ENCODE measurements at regions not wholly inside any gene's neighbourhood (a gene's known extent, or its start where the extent isn't known, plus 50 kb on each side); places are given as distances from the start of the nearest gene placed in this dataset.

GRCh38 chr6:108744244-108744972 lies 103.8 kb upstream of the ARMC2 start:
- ChIA-PET CTCF (no interaction called here), POLR2A (no interaction called here)
- no peaks in the 10 kb centered on the region for H3K9me3 Mint-ChIP-seq
- no peak for TF ChIP-seq CTCF (IDR thresholded peaks at IDR 0.05)
- intact Hi-C loops (cut with micrococcal nuclease), result no loop called here
- no peaks in the 10 kb centered on the region for H3K36me3 Mint-ChIP-seq (ENCODE audit: low read depth)
- ATAC-seq (ENCODE audit: low read depth) (no peak), DNase-seq (no peak)
- H3K4me1 Mint-ChIP-seq, result no peaks in the 10 kb centered on the region
- no peak overlapping the region for H3K4me3 Mint-ChIP-seq
- no peak overlapping the region for H3K27ac Mint-ChIP-seq
- H3K27me3 Mint-ChIP-seq, result peaks cover 36% of the 10 kb centered on the region

GRCh38 chr6:108744996-108745395 lies 103.2 kb upstream of the ARMC2 start:
- Mint-ChIP-seq H3K36me3 (ENCODE audit: low read depth) (no peaks in the 10 kb centered on the region), H3K4me3 (no peak overlapping the region), H3K27me3 (peaks cover 33% of the 10 kb centered on the region), H3K4me1 (no peaks in the 10 kb centered on the region), H3K27ac (no peak overlapping the region), H3K9me3 (no peaks in the 10 kb centered on the region)
- DNase-seq, result no peak
- no peak for ATAC-seq (ENCODE audit: low read depth)
- TF ChIP-seq CTCF (IDR thresholded peaks at IDR 0.05), result no peak
- intact Hi-C loops (cut with micrococcal nuclease), result no loop called here
- POLR2A ChIA-PET, result no interaction called here
- CTCF ChIA-PET, result no interaction called here

DNA sequence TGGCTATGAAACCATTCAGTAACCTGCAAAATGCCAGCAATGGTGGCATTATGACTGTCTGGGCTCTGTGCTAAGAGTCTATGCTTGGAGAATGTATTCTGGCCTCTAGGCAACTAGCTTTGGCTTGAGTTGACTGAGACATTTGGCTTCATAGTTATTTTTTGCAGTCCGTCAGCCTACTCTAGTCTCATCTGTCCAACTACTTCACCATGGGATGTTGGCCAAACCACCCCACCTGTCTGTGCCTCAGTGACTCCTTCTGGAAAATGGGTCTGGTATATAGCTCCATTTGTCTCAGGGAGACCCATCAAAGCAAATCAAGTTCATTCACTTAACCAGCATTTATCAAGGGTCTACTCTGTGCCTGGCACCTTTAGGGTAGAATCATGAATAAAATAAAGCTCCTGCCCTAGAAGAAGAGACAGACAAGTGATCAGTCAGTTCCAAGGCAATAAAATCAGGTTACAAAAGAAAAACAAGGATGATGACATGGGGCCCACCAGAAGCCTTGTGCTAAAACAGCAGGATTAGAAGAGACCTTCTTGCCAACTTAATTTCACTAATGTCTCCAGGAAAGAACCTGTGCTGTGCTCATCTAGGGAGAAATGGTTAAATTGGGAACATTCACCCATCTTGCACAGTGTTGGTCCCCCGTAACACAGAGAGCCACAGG lies 102.4 kb upstream of the ARMC2 start:
- no peak for ATAC-seq (ENCODE audit: low read depth)
- ChIA-PET CTCF (no interaction called here), POLR2A (no interaction called here)
- Mint-ChIP-seq H3K9me3 (no peaks in the 10 kb centered on the region), H3K27me3 (peaks cover 31% of the 10 kb centered on the region), H3K4me3 (no peak overlapping the region), H3K36me3 (ENCODE audit: low read depth) (no peaks in the 10 kb centered on the region), H3K27ac (no peak overlapping the region), H3K4me1 (no peaks in the 10 kb centered on the region)
- intact Hi-C loops (cut with micrococcal nuclease), result no loop called here
- DNase-seq, result no peak
- TF ChIP-seq CTCF (IDR thresholded peaks at IDR 0.05), result no peak

GRCh38 chr6:108746366-108746765 lies 101.9 kb upstream of the ARMC2 start:
- TF ChIP-seq CTCF (IDR thresholded peaks at IDR 0.05), result no peak
- Mint-ChIP-seq H3K27me3 (peaks cover 26% of the 10 kb centered on the region), H3K4me3 (no peak overlapping the region), H3K4me1 (no peaks in the 10 kb centered on the region), H3K9me3 (no peaks in the 10 kb centered on the region), H3K27ac (no peak overlapping the region), H3K36me3 (ENCODE audit: low read depth) (no peaks in the 10 kb centered on the region)
- intact Hi-C loops (cut with micrococcal nuclease), result no loop called here
- ATAC-seq (ENCODE audit: low read depth) (no peak), DNase-seq (no peak)
- CTCF ChIA-PET, result no interaction called here
- POLR2A ChIA-PET, result interaction anchor here (0.6 kb wide), 1 partner anchor 16 kb away, joined by 4 read pairs; no protein-coding TSS in a partner anchor

- no peaks in the 10 kb centered on the region for H3K36me3 Mint-ChIP-seq (ENCODE audit: low read depth)
- intact Hi-C loops (cut with micrococcal nuclease), result no loop called here
- no peaks in the 10 kb centered on the region for H3K4me1 Mint-ChIP-seq
- H3K27me3 Mint-ChIP-seq, result peaks cover 24% of the 10 kb centered on the region
- DNase-seq (no peak), ATAC-seq (ENCODE audit: low read depth) (no peak)
- H3K27ac Mint-ChIP-seq, result no peak overlapping the region
- CTCF ChIA-PET, result no interaction called here
- H3K9me3 Mint-ChIP-seq, result no peaks in the 10 kb centered on the region
- no peak for TF ChIP-seq CTCF (IDR thresholded peaks at IDR 0.05)
- POLR2A ChIA-PET, result interaction anchor here (0.6 kb wide), 2 partner anchors 15 to 181 kb away, joined by 3 to 4 read pairs; no protein-coding TSS in a partner anchor
- no peak overlapping the region for H3K4me3 Mint-ChIP-seq
Measured at GRCh38 chr6:108746836-108747575, 101.2 kb upstream of the ARMC2 start.
